Daoy (cell line): ENCODE measurements at regions not wholly inside any gene's neighbourhood (a gene's known extent, or its start where the extent isn't known, plus 50 kb on each side); places are given as distances from the start of the nearest gene placed in this dataset.

Experiments
- DNase-seq: peaks from one replicate; pipeline ENCODE4 v3.0.0-alpha.2; 2015; ENCODE audit warnings: low read depth

GRCh38 chr5:124839371-124839998 is 93.0 kb upstream of the ZNF608 start:
- no peak for DNase-seq

GRCh38 chr5:124841829-124842712 is 95.6 kb upstream of the ZNF608 start:
- peak; percentile 17 for DNase-seq

- DNase-seq, result no peak
Measured at GRCh38 chr5:124842725-124843595, 96.5 kb upstream of the ZNF608 start.

GRCh38 chr5:124843596-124843899 is 97.1 kb upstream of the ZNF608 start:
- DNase-seq, result no peak

GRCh38 chr5:124844371-124844920 is 98.0 kb upstream of the ZNF608 start:
- no peak for DNase-seq

- no peak for DNase-seq
Measured at GRCh38 chr5:124847907-124848306, 101.5 kb upstream of the ZNF608 start.

GRCh38 chr5:124849774-124850173 is 103.3 kb upstream of the ZNF608 start:
- no peak for DNase-seq

- DNase-seq, result no peak
Measured at GRCh38 chr5:124856726-124857125, 110.3 kb upstream of the ZNF608 start.

- no peak for DNase-seq
Measured at GRCh38 chr5:124858612-124859011, 112.2 kb upstream of the ZNF608 start.

- no peak for DNase-seq
Measured at GRCh38 chr5:124859027-124859426, 112.6 kb upstream of the ZNF608 start.

- DNase-seq, result no peak
Measured at GRCh38 chr5:124859556-124860290, 113.3 kb upstream of the ZNF608 start.

GRCh38 chr5:124860291-124860655 is 113.8 kb upstream of the ZNF608 start:
- DNase-seq, result no peak

GRCh38 chr5:124865066-124865465 is 118.6 kb upstream of the ZNF608 start:
- no peak for DNase-seq

GRCh38 chr5:124865603-124866354 is 119.3 kb upstream of the ZNF608 start:
- DNase-seq, result no peak

GRCh38 chr5:124866355-124867136 is 120.1 kb upstream of the ZNF608 start:
- DNase-seq, result no peak

GRCh38 chr5:124867137-124867704 is 120.8 kb upstream of the ZNF608 start:
- peak; percentile 14 for DNase-seq

- no peak for DNase-seq
Measured at GRCh38 chr5:124868676-124869075, 122.2 kb upstream of the ZNF608 start.

- DNase-seq, result no peak
Measured at GRCh38 chr5:124869426-124870033, 123.1 kb upstream of the ZNF608 start.

GRCh38 chr5:124870070-124870469 is 123.6 kb upstream of the ZNF608 start:
- DNase-seq, result no peak
